HG02981 (cell line): ENCODE measurements at regions not wholly inside any gene's neighbourhood (a gene's known extent, or its start where the extent isn't known, plus 50 kb on each side); places are given as distances from the start of the nearest gene placed in this dataset.
"Not testable (repeated sequence)": the region's sequence is repeated elsewhere in the genome, so short reads cannot be mapped to it uniquely, and the experiment has no call there.

Experiments
- ATAC-seq: cut with Tn5 transposase; IDR thresholded peaks from one replicate; pipeline ENCODE4 v1.9.1; 2021; ENCODE audit warnings: mild to moderate bottlenecking, moderate library complexity; ENCODE audit not compliant: unreplicated experiment

DNA sequence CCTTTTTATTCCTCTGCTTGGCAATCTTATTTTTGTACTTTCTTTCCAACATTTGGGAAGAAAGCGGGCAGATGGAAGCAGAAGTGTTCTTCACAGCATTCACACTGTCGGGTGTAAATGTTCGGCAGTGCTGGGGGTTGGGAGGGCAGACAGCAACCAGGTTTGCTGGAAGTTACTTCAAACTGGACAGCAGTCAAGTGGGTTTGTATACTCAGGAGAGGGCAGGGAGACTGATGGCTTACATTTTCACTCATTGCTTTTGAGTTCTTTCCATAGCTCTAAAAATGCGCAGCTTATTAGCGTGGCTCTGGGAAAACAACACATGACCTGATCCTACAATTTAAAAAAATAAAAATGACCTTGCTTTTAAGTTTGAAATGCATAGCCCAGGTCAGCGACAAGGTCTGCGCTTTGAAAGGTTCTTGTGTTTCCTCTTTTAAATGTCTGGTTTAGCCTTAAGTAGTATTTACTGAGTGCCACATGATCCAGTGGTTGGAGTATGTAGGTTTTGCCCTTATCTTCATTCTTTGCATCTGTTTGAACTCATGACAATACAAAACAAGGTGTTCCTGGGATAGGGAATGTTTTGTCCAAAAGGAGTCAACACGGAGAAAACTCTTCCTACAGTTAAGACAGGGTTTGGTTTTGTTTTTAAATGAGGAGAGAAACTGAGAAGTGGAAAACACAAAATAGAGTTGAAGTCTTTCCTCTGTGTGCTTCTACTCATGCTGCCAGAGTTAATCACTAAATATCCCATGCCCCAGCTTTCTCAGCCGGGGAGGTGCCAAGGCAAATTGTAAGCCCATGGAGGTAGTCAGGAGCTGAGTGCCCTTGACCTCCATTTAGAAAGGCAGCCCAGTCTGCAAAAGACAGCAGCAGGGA is 132.7 kb upstream of the DMRT1 start:
- no peak for ATAC-seq

DNA sequence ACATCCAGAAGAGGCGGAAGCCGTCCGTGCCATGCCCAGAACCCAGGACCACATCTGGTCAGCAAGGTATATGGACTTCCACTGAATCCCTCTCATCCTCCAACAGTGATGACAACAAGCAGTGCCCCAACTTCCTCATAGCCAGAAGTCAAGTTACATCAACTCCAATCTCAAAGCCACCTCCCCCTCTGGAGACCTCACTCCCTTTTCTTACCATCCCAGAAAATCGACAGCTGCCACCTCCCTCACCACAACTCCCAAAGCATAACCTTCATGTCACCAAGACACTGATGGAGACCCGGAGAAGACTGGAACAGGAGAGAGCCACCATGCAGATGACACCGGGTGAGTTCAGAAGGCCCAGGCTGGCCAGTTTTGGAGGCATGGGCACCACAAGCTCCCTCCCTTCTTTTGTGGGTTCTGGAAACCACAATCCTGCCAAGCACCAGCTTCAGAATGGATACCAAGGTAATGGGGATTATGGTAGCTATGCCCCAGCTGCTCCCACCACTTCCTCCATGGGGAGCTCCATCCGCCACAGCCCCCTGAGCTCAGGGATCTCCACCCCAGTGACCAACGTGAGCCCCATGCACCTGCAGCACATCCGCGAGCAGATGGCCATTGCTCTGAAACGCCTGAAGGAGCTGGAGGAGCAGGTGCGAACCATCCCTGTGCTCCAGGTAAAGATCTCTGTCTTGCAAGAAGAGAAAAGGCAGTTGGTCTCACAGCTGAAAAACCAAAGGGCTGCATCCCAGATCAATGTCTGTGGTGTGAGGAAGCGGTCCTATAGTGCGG is 130.3 kb upstream of the DMRT1 start:
- ATAC-seq: no peak

DNA sequence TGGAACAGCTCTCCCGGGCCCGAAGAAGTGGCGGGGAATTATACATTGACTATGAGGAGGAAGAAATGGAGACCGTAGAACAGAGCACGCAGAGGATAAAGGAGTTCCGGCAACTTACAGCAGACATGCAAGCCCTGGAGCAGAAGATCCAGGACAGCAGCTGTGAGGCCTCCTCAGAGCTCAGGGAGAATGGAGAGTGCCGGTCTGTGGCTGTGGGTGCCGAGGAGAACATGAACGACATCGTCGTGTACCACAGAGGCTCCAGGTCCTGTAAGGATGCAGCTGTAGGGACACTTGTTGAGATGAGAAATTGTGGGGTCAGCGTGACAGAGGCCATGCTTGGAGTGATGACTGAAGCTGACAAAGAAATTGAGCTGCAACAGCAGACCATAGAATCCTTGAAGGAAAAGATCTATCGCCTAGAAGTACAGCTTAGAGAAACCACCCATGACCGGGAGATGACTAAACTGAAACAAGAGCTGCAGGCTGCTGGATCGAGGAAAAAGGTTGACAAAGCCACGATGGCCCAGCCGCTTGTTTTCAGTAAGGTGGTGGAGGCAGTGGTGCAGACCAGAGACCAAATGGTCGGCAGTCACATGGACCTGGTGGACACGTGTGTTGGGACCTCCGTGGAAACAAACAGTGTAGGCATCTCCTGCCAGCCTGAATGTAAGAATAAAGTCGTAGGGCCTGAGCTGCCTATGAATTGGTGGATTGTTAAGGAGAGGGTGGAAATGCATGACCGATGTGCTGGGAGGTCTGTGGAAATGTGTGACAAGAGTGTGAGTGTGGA is 129.5 kb upstream of the DMRT1 start:
- ATAC-seq: no peak

DNA sequence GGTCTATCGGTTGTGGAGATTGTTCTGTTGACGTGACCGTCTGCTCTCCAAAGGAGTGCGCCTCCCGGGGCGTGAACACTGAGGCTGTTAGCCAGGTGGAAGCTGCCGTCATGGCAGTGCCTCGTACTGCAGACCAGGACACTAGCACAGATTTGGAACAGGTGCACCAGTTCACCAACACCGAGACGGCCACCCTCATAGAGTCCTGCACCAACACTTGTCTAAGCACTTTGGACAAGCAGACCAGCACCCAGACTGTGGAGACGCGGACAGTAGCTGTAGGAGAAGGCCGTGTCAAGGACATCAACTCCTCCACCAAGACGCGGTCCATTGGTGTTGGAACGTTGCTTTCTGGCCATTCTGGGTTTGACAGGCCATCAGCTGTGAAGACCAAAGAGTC is 128.9 kb upstream of the DMRT1 start:
- ATAC-seq: no peak

DNA sequence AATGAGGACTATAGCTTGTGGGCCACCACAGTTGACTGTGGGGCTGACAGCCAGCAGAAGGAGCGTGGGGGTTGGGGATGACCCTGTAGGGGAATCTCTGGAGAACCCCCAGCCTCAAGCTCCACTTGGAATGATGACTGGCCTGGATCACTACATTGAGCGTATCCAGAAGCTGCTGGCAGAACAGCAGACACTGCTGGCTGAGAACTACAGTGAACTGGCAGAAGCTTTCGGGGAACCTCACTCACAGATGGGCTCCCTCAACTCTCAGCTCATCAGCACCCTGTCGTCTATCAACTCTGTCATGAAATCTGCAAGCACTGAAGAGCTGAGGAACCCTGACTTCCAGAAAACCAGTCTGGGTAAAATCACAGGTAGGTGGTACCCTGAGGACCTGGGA is 128.4 kb upstream of the DMRT1 start:
- no peak for ATAC-seq

DNA sequence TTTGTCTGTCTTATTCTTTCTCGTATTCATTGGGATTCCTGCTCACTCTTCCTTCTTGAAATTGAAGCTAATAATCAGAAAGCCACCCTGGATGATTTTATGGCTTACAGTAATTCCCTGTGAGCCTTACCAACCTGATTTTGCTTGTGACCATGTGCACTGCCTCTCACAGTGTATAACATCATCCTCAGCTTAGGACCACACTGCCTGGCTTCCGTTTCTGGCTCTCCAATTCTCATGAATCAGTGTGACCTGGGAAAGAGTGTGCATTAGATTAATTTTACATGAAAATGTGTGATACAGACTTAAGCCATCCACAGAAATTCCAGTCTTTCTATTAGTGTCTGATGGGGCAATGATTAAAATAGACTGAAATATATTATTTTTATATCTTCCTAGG is 126.8 kb upstream of the DMRT1 start:
- ATAC-seq: no peak

DNA sequence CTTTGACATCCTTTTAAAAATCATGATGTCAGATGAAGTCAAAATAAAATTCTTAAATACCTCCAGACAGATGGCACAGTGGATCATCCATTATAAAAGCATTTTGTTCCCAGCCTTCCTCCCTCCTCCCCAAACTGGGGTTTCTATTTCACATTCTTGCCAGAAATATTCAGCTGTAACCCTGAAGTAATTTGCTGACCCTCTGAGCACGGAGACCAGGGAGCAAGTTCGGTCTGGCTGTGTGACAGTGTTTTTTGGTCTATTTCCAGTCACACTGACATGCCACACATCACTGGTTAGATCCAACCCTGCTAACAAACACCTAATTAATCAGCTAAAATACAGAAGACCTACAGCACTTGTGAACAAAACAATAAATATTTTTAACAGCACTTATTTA is 126.2 kb upstream of the DMRT1 start:
- ATAC-seq: no peak

DNA sequence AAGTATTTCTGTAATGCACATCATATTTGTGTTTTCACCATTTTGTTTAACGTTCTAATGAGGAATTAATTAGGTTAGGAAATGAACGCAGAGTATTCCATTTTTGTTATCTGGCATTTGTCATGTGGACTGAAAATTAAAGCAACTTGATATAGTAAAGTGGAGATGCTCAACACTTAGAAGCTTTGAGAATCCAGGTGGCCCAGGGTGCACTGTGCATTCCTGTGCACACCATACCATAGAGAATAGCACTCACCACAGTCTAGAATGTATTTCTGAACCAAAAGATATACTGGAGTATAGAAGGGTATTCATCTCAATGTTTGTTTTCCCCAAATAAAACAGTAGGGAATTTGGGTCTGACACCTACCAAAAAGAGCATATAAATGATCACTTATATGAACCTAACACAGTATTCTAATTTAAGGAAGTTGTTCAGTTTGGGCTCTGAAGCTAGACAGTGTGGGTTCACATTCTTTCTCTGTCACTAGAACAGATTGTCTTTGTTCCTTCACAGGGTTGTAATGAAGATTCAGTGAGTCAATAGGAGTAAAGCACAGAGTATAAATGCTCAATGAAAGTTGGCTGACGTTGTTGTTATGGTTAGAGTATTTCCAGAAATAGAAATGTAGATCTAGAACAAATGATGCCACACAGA is 125.6 kb upstream of the DMRT1 start:
- no peak for ATAC-seq

DNA sequence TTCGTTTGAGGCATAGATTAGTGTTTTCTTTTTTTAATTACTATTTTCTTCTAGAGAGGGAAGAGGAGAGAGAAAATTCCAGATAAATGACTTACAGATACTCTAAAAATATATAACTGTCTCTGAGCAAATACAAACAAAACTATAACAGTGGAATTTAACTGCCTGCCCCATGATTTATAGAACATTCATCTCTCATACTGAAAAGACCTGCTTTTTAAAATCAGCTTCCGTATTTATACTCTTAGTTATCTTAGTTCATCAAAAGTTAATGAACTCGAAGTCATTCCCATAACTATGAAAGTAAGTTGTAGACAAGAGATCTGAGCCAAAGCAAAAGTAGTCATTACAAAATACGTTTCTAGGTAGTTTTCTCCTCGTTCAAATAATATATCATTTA is 123.8 kb upstream of the DMRT1 start:
- no peak for ATAC-seq

DNA sequence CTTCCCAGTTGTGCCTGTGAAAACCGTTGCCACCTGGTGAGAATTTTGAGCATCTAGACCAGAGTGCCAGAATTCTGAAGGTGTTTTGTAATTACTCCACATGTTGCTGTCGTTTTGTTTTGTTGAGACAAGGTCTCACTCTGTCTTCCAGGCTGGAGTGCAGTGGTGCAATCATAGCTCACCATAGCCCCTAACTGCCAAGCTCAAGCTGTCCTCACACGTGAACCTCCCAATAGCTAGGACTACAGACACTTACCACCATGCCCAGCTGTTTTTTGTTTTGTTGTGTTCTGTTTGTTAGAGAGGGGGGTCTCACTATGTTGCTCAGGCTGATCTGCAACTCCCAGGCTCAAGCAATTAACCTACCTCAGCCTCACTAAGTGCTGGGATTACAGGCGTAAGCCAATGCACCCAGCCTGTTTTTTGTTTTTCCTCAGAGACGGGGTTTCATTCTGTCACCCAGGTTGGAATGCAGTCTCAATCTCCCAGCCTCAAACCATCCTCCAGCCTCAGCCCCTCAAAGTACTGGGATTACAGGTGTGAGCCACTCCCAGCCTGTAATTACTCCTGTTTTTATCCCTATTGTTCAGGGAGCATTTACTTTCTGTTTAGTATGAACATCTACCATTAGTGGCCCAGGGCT is 121.1 kb upstream of the DMRT1 start:
- no peak for ATAC-seq

DNA sequence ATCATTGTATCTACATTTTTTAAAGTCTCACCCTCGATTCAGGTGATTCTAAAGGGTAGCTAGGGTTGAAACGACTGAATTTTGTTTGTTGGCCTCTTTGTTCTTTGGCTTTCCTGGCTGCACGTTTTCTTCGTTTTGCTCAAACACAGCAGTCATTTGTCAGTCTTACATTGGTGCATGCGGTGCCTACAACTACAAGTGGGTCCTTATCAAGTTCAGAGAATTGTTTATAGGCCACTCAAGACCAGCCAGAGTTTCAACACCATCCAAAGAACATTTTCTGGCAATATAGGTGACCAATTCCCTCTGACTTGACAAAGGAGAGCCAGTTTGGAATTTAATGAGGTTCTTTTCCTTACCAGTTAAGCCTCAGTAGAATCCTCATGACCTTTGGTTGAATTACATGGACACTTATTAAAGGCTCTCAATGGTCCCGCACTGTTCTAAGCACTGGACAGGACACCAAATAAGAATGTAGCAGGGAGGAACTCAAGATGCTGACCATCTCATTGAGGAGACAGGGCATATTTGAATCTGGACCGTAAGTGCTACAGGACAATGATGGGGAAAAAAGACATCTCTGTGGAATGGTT is 119.0 kb upstream of the DMRT1 start:
- ATAC-seq: no peak

DNA sequence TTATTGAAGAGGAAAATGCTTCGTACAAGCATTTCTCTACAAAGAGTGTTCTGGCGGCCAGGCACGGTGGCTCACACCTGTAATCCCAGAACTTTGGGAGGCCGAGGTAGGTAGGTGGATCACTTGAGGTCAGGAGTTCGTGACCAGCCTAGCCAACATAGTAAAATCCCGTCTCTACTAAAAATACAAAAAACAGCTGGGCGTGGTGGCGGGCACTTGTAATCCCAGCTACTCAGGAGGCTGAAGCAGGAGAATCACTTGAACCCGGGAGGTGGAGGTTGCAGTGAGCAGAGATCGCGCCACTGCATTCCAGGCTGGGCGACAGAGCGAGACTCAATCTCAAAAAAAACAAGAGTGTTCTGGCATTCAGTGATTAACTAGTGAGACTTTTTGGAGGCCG is 117.0 kb upstream of the DMRT1 start:
- not testable (repeated sequence) for ATAC-seq

DNA sequence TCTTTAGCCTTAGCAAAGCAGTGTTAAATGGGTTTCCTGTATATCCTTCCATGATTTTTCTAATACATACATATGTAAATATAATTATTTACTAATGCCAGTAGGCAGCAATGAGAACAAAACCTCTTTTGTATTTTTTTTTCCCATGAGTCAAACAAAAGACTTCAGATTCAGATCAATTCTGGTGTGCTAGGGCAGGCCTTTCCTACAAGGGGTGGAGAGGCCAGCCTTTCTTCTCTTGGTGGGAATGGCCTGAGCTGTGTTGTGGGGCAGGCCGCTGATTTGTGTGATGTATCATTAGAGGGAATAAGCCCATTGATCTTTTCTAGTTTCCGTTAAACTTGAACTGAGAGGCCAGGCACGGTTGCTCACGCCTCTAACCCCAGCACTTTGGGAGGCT is 115.5 kb upstream of the DMRT1 start:
- ATAC-seq: no peak

DNA sequence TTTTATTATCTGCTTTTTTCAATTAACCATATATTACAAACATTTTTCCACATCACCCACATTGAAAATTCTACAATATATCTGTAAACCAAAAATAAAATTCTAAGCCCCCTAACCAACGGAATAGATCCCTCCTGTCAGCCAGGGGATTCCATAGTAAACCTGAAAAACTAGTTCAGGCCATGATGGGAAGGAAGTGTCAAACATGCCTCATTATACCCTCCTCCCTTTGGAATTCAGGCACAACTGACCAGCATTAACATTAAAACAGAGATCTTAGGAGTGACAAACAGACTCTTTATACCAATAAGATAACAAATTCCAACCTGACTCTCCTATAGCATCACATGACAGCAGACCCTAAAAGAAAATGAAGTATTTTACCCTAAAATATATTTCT is 113.7 kb upstream of the DMRT1 start:
- no peak for ATAC-seq

DNA sequence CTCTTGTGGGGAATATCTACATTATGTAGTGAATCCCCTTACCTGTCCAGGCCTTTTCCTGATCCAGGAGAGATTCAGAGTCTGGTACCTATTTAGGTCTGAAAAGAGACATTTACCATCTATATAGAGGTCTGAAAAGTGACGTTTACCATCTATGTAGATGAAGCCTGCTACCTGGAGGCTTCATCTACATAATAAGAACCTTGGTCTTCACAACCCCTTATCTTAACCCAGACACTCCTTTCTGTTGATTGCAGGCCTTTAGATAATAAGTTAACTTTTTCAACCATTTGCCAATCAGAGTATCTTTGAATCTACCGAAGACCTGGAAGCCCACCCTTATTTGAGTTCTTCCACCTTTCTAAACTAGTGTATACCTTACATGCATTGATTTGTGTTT is 113.0 kb upstream of the DMRT1 start:
- ATAC-seq: no peak

DNA sequence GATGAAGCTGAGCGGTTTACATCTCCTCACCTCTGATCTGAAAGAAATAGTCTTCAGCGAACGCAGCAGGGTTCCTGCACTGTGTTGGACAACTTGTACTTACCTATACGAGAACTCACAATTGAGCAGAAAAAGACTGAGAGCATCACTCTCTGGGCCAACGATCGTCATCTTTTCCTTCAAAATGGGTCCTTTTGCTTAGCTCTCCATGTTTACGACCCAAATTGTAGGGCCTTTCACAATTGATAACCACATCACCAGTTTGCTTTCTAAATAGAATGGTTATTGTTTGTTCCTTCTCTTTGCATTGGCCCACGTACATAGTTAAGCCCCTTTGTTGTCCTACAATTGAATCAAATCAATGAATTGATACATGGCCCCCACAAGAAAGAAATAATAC is 110.0 kb upstream of the DMRT1 start:
- ATAC-seq: no peak

DNA sequence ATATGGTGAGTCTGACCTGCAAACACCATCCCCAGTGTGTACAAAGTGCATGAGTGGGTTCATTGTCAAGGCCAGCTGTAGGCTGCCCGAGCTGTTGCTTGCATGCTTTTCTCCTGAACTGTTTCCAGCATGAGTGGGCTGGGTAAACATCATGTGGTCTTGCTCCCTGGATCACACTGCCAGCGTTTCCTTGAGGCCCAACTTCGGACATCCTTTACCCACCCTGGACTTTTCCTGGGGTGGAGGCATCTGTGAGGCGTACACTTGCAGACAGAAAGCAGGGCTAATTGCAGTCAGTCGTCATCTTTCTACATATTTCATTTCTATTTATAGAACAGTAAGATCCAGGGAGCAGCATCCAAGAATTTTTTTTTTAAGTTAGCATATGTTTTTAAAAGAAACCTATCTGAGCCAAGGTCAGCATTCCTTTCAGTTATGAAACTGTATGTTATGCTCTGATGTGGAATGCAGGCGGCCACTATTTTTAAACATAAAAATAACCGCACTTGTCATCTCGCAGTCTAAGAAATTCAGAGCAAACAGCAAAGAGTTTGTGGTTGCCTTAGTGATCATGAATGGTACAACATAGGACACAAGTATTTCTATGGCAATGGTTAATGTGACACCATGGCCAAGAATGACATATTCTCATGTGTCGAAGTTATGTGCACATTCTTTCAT is 106.5 kb upstream of the DMRT1 start:
- ATAC-seq: no peak

DNA sequence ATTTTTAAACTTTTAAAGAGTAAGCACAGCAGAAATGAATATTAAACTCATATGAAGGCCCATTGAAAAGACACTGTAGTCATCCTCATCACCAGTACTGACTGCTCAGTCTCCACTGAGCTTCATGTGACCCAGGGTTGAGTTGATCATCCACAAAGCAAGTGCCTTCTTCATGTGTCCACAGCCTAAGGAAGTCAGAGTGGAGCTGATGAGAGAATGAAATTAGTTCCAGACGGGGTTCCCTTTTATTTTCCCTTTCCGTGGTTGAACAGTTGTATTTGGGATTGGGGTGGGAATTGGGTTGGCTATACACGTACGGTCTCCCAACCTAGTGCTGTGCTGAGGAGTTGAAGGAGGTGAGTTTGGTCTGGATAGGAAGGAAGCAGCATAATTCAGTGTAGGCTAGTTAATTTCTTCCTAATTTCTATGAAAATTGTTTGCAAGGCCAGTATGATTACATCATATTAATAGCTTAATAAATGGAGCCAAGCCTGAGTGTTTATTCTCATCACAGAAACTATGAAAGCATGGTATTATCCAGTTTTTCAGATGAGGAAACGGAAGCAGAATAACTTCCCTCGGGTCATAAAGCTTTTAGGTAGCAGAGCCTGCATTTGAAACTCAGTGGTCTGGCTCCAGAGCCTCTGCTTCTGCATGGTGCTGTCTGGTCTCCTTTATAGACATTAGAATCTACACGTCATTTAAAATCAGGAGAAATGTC is 103.9 kb upstream of the DMRT1 start:
- ATAC-seq: no peak
